ENCODE measurements at regions not wholly inside any gene's neighbourhood (a gene's known extent, or its start where the extent isn't known, plus 50 kb on each side); places are given as distances from the start of the nearest gene placed in this dataset.
"Not testable (repeated sequence)": the region's sequence is repeated elsewhere in the genome, so short reads cannot be mapped to it uniquely, and the experiment has no call there.

DNA sequence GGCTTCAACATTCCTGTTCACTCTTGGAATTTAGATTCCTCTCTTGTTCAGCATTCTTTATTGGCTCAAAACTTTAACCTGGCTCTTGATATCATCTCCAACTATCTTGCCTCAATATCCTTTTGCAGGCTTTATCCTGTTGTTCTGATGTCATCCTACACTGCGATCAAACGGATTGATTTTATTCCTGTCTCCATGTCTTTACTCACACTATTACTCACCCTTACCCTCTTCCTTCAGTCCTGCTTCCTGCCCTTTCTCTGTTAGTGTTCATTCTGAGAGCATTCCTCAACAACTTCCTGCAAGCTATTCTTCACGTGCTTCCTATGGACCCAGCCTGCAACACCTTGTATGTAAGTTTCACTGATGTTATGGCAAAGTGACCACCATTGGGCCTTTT, 264.7 kb downstream of the RNF152 start:
- H3K4me3 ChIP-seq (ENCODE audit: low read depth, poor library complexity, severe bottlenecking) = no peak overlapping the region
- no peak for TF ChIP-seq POLR2A (IDR thresholded peaks at IDR 0.05)
- no peak for TF ChIP-seq CTCF (IDR thresholded peaks at IDR 0.05)
- intact Hi-C loops (cut with DNase I; ENCODE audit: low total_unique reads) = no loop called here
- no peak for DNase-seq (ENCODE audit: low spot score in 2 of 2)
- 21 to 34% methylated on average over 3 of the region's 3 CpGs for WGBS, 2 donors

- H3K4me3 ChIP-seq (ENCODE audit: low read depth, poor library complexity, severe bottlenecking); intact Hi-C loops (cut with DNase I; ENCODE audit: low total_unique reads); DNase-seq (ENCODE audit: low spot score in 2 of 2): not testable (repeated sequence)
- WGBS, 2 donors = 82 to 89% methylated on average over 3 of the region's 3 CpGs
Observed at GRCh38 chr18:61624631-61625030, 268.2 kb downstream of the RNF152 start.

GRCh38 chr18:61619783-61620182, 273.0 kb downstream of the RNF152 start:
- intact Hi-C loops (cut with DNase I; ENCODE audit: low total_unique reads) = no loop called here
- H3K4me3 ChIP-seq (ENCODE audit: low read depth, poor library complexity, severe bottlenecking) = no peak overlapping the region
- DNase-seq (ENCODE audit: low spot score in 2 of 2) = no peak
- 52 to 69% methylated on average over 1 of the region's 1 CpG for WGBS, 2 donors
- no peak for TF ChIP-seq CTCF (IDR thresholded peaks at IDR 0.05)
- no peak for TF ChIP-seq POLR2A (IDR thresholded peaks at IDR 0.05)

- intact Hi-C loops (cut with DNase I; ENCODE audit: low total_unique reads) = no loop called here
- no peak for DNase-seq (ENCODE audit: low spot score in 2 of 2)
- H3K4me3 ChIP-seq (ENCODE audit: low read depth, poor library complexity, severe bottlenecking) = no peak overlapping the region
- 92 to 95% methylated on average over 3 of the region's 3 CpGs for WGBS, 2 donors
- TF ChIP-seq POLR2A (IDR thresholded peaks at IDR 0.05) = no peak
- TF ChIP-seq CTCF (IDR thresholded peaks at IDR 0.05) = no peak
Observed at GRCh38 chr18:61618816-61619215, 274.0 kb downstream of the RNF152 start.

GRCh38 chr18:61616111-61616610, 276.6 kb downstream of the RNF152 start:
- 93 to 94% methylated on average over 4 of the region's 4 CpGs for WGBS, 2 donors
- TF ChIP-seq CTCF (IDR thresholded peaks at IDR 0.05) (no peak), POLR2A (IDR thresholded peaks at IDR 0.05) (no peak)
- DNase-seq (ENCODE audit: low spot score in 2 of 2) = no peak
- no peak overlapping the region for H3K4me3 ChIP-seq (ENCODE audit: low read depth, poor library complexity, severe bottlenecking)
- intact Hi-C loops (cut with DNase I; ENCODE audit: low total_unique reads) = no loop called here

DNA sequence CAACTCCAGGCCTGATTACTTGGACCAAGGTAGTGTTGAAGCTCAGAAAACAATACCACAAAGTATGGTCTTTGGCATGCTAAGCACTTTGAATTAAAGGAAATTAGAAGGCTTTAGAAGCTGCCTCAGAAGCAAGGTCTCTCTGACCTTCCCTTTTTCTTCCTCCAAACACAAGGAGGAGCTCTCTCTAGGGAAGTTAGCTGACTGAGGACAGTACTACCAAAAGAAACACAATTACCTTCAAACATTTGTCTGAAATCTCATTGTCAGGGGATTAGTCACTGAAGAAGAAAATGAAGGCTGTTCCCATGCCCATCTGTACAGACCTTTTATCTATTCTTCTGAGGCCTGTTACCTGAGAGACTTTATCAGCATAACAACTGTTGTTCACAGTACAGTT, 279.3 kb downstream of the CDH20 start:
- H3K4me3 ChIP-seq (ENCODE audit: low read depth, poor library complexity, severe bottlenecking) = no peak overlapping the region
- DNase-seq (ENCODE audit: low spot score in 2 of 2) = no peak
- intact Hi-C loops (cut with DNase I; ENCODE audit: low total_unique reads) = no loop called here
- TF ChIP-seq CTCF (IDR thresholded peaks at IDR 0.05) (no peak), POLR2A (IDR thresholded peaks at IDR 0.05) (no peak)
